Ovary (tissue), 7 donors: ENCODE measurements at regions not wholly inside any gene's neighbourhood (a gene's known extent, or its start where the extent isn't known, plus 50 kb on each side); places are given as distances from the start of the nearest gene placed in this dataset.

ENCODE experiments used
- DNase-seq, 5 donors: peaks; one replicate each; pipeline ENCODE4 v3.0.0-alpha.2; 2019 to 2020
- H3K27ac ChIP-seq, 2 donors: fragments of 200-600 bp; one replicate each; pipeline versions ENCODE4 v1.5.1 to v1.8.0; 2019 to 2022
- H3K27me3 ChIP-seq: fragments of 200-600 bp; one replicate; pipeline ENCODE4 v1.8.0; 2022
- H3K36me3 ChIP-seq: fragments of 200-600 bp; sonication (generic); one replicate; pipeline ENCODE4 v1.5.1; 2019
- H3K4me1 ChIP-seq: one replicate; pipeline ENCODE4 v1.8.1; 2013; ENCODE audit warnings: mild to moderate bottlenecking, moderate library complexity; ENCODE audit not compliant: insufficient read depth
- H3K4me3 ChIP-seq: fragments of 200-600 bp; sonication (generic); one replicate; pipeline ENCODE4 v1.5.1; 2017
- H3K9me3 ChIP-seq, 2 donors: fragments of 200-600 bp in 1 of 2; sonication (generic) in 1 of 2; one replicate each; pipeline versions ENCODE4 v1.5.1 to v1.8.1; 2013 to 2019; ENCODE audit warnings: mild to moderate bottlenecking in 1 of 2, moderate library complexity in 1 of 2
- CTCF ChIP-seq, 3 donors: fragments of 450-650 bp in 2 of 3; fragments of 200-600 bp in 1 of 3; IDR thresholded peaks; one replicate each; pipeline versions ENCODE4 v1.5.1 to v1.8.0; 2016 to 2022; ENCODE audit warnings: antibody characterized with exemption in 3 of 3, mild to moderate bottlenecking in 1 of 3
- EP300 ChIP-seq: sonication (generic); formaldehyde crosslinking; IDR thresholded peaks from one replicate; pipeline ENCODE4 v1.6.1; 2017; ENCODE audit warnings: antibody characterized with exemption
- POLR2A ChIP-seq: fragments of 450-650 bp; IDR thresholded peaks from one replicate; pipeline ENCODE4 v1.6.1; 2017; ENCODE audit warnings: antibody characterized with exemption, mild to moderate bottlenecking, moderate library complexity
- WGBS, 3 donors: extraction: QIAGEN DNeasy Blood & Tissue Kit in 1 of 3; methylation state at CpG; one replicate each; pipeline versions ENCODE4 v1.1.5 to v1.1.7; 2013 to 2017; 5-methylcytosine and 5-hydroxymethylcytosine counted together
- intact Hi-C, 4 donors: fragments of 100-400 bp; cut with DNase I; formaldehyde crosslinking; loops; one replicate each; pipeline versions ENCODE4 v1.11.0 to v1.15.1; 2022 to 2023
- donor health status: DM: no; HTN: no; CAD: no; lungs with moderate emphysema.
- donor health status: DM: no; HTN: no; CAD: no.
- donor health status: Bipolar disorder and iron deficiency.
- donor health status: DM: no; HTN: no; CAD: no.
- donor health status: DM: yes; HTN: yes; CAD: no.

DNA sequence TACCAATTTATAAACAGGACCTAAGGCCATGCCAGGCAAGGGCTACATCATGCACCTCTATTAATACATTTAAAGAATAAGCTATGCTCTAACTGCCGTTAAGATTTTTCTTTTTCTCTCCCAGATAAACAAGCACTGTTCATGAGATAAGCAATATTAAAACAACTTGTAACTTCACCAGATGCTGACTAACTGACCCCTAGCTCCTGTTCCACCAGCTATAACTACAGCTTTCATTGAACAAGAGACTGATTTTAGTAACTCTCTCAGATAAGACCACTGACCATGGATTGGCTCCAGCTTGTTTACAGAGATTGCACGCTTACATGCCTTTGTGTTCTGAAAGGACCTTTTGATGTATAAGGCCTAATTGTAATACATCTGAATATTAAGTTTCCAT is 540.7 kb upstream of the NECTIN3 start:
- H3K4me1 ChIP-seq = no peaks in the 10 kb centered on the region
- no peaks in the 10 kb centered on the region for H3K27me3 ChIP-seq
- H3K4me3 ChIP-seq = no peak overlapping the region
- WGBS, 3 donors = 19 to 35% (median 33%) methylated on average over 2 of the region's 2 CpGs
- no peaks in the 10 kb centered on the region for H3K9me3 ChIP-seq
- TF ChIP-seq EP300 = no peak
- no peak for TF ChIP-seq CTCF (IDR thresholded peaks at IDR 0.05)
- TF ChIP-seq POLR2A = no peak
- H3K36me3 ChIP-seq = no peaks in the 10 kb centered on the region
- DNase-seq = no peak
- H3K27ac ChIP-seq = no peak overlapping the region
- intact Hi-C loops = no loop called here

DNA sequence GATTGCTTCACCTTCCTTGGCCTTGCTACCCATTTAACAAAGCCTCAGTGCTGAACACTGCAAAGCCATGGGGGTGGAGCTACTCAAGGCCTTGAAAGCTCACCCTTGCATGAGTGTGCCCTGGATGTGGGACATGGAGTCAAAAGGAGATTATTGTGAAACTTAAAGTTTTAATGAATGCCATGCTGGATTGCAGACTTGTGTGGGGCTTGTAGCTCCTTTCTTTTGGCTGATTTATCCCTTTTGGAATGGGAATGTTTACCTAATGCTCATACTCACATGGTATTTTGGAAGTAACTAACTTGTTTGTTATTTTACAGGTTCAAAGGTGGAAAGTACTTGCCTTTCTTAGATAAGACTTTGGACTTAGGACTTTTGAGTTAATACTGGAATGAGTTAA is 538.5 kb upstream of the NECTIN3 start:
- TF ChIP-seq CTCF (IDR thresholded peaks at IDR 0.05) (no peak), POLR2A (no peak), EP300 (no peak)
- no peaks in the 10 kb centered on the region for H3K27me3 ChIP-seq
- H3K36me3 ChIP-seq = no peaks in the 10 kb centered on the region
- no peaks in the 10 kb centered on the region for H3K4me1 ChIP-seq
- DNase-seq = no peak
- H3K27ac ChIP-seq = no peak overlapping the region
- no peaks in the 10 kb centered on the region for H3K9me3 ChIP-seq
- intact Hi-C loops = no loop called here
- H3K4me3 ChIP-seq = no peak overlapping the region

- DNase-seq = no peak
- Histone ChIP-seq H3K4me3 (no peak overlapping the region), H3K27ac (no peak overlapping the region), H3K27me3 (no peaks in the 10 kb centered on the region), H3K36me3 (no peaks in the 10 kb centered on the region), H3K4me1 (no peaks in the 10 kb centered on the region), H3K9me3 (no peaks in the 10 kb centered on the region)
- WGBS, 3 donors = 63 to 71% (median 69%) methylated on average over 3 of the region's 3 CpGs
- TF ChIP-seq POLR2A (no peak), EP300 (no peak), CTCF (IDR thresholded peaks at IDR 0.05) (no peak)
- intact Hi-C loops = no loop called here
Observed at GRCh38 chr3:110542552-110543150, 529.0 kb upstream of the NECTIN3 start.

GRCh38 chr3:110544730-110545129 is 526.9 kb upstream of the NECTIN3 start:
- 94 to 100% (median 97%) methylated on average over 1 of the region's 1 CpG for WGBS, 3 donors
- no peaks in the 10 kb centered on the region for H3K36me3 ChIP-seq
- DNase-seq = no peak
- intact Hi-C loops = no loop called here
- H3K4me1 ChIP-seq = no peaks in the 10 kb centered on the region
- no peak overlapping the region for H3K4me3 ChIP-seq
- no peak for TF ChIP-seq CTCF (IDR thresholded peaks at IDR 0.05)
- no peak for TF ChIP-seq POLR2A
- no peak for TF ChIP-seq EP300
- H3K9me3 ChIP-seq = no peaks in the 10 kb centered on the region
- no peaks in the 10 kb centered on the region for H3K27me3 ChIP-seq
- H3K27ac ChIP-seq = no peak overlapping the region
